Parathyroid adenoma (tissue), 2 donors: ENCODE measurements at regions not wholly inside any gene's neighbourhood (a gene's known extent, or its start where the extent isn't known, plus 50 kb on each side); places are given as distances from the start of the nearest gene placed in this dataset.

Experiments
- H2AFZ ChIP-seq: fragments of 300-600 bp; sonication (generic); one replicate; pipeline ENCODE4 v1.7.0; 2017; ENCODE audit warnings: antibody characterized with exemption, mild to moderate bottlenecking
- H3K27ac ChIP-seq: fragments of 300-600 bp; sonication (generic); one replicate; pipeline ENCODE4 v1.7.0; 2017
- H3K27me3 ChIP-seq: fragments of 300-600 bp; sonication (generic); one replicate; pipeline ENCODE4 v1.7.0; 2017; ENCODE audit warnings: low read length; ENCODE audit not compliant: control insufficient read depth, insufficient read depth
- H3K36me3 ChIP-seq: fragments of 300-600 bp; sonication (generic); one replicate; pipeline ENCODE4 v1.7.0; 2017; ENCODE audit warnings: low read length; ENCODE audit not compliant: control insufficient read depth, insufficient read depth
- H3K4me1 ChIP-seq: fragments of 300-600 bp; sonication (generic); one replicate; pipeline ENCODE4 v1.7.0; 2017; ENCODE audit warnings: control low read depth
- H3K4me2 ChIP-seq: fragments of 300-600 bp; sonication (generic); one replicate; pipeline ENCODE4 v1.7.0; 2017; ENCODE audit warnings: low read length
- H3K4me3 ChIP-seq: fragments of 300-600 bp; sonication (generic); one replicate; pipeline ENCODE4 v1.7.0; 2017; ENCODE audit warnings: low read depth, low read length
- H3K79me2 ChIP-seq: fragments of 300-600 bp; sonication (generic); one replicate; pipeline ENCODE4 v1.7.0; 2017; ENCODE audit warnings: control low read depth
- H3K9ac ChIP-seq: fragments of 300-600 bp; sonication (generic); one replicate; pipeline ENCODE4 v1.7.0; 2017; ENCODE audit warnings: mild to moderate bottlenecking
- H3K9me3 ChIP-seq: fragments of 300-600 bp; sonication (generic); one replicate; pipeline ENCODE4 v1.7.0; 2017; ENCODE audit warnings: low read length; ENCODE audit not compliant: control insufficient read depth
- CTCF ChIP-seq: fragments of 300-600 bp; sonication (generic); IDR thresholded peaks from one replicate; pipeline ENCODE4 v1.7.0; 2017; ENCODE audit warnings: antibody characterized with exemption, mild to moderate bottlenecking
- donor health status: primary hyperparathyroidism.

- Histone ChIP-seq H2AFZ (no peak overlapping the region), H3K36me3 (no peaks in the 10 kb centered on the region), H3K27me3 (no peaks in the 10 kb centered on the region), H3K9ac (no peak overlapping the region), H3K27ac (no peak overlapping the region), H3K79me2 (no peaks in the 10 kb centered on the region), H3K4me3 (no peak overlapping the region), H3K9me3 (no peaks in the 10 kb centered on the region), H3K4me1 (no peaks in the 10 kb centered on the region), H3K4me2 (no peak overlapping the region)
- no peak for TF ChIP-seq CTCF
These were observed 220.4 kb upstream of the MYOCD start for GRCh38 chr17:12445331-12445730.

GRCh38 chr17:12457493-12457892 lies 208.2 kb upstream of the MYOCD start:
- H3K27ac ChIP-seq: no peak overlapping the region
- no peaks in the 10 kb centered on the region for H3K9me3 ChIP-seq
- no peaks in the 10 kb centered on the region for H3K36me3 ChIP-seq
- H3K4me2 ChIP-seq: no peak overlapping the region
- H3K9ac ChIP-seq: no peak overlapping the region
- no peaks in the 10 kb centered on the region for H3K79me2 ChIP-seq
- H3K4me1 ChIP-seq: no peaks in the 10 kb centered on the region
- no peaks in the 10 kb centered on the region for H3K27me3 ChIP-seq
- H3K4me3 ChIP-seq: no peak overlapping the region
- no peak overlapping the region for H2AFZ ChIP-seq
- no peak for TF ChIP-seq CTCF

GRCh38 chr17:12459736-12460135 lies 206.0 kb upstream of the MYOCD start:
- no peak overlapping the region for H3K27ac ChIP-seq
- no peak overlapping the region for H2AFZ ChIP-seq

GRCh38 chr17:12463102-12463501 lies 202.6 kb upstream of the MYOCD start:
- Histone ChIP-seq H3K9me3 (no peaks in the 10 kb centered on the region), H3K79me2 (no peaks in the 10 kb centered on the region), H2AFZ (no peak overlapping the region), H3K4me1 (no peaks in the 10 kb centered on the region), H3K27ac (no peak overlapping the region), H3K27me3 (no peaks in the 10 kb centered on the region), H3K4me2 (no peak overlapping the region), H3K4me3 (no peak overlapping the region), H3K9ac (no peak overlapping the region), H3K36me3 (no peaks in the 10 kb centered on the region)
- no peak for TF ChIP-seq CTCF

More at GRCh38 chr17:12459736-12460135, 206.0 kb upstream of the MYOCD start:
- Histone ChIP-seq H3K4me2 (no peak overlapping the region), H3K9ac (no peak overlapping the region), H3K4me3 (no peak overlapping the region), H3K36me3 (no peaks in the 10 kb centered on the region), H3K9me3 (no peaks in the 10 kb centered on the region), H3K4me1 (no peaks in the 10 kb centered on the region), H3K79me2 (no peaks in the 10 kb centered on the region), H3K27me3 (no peaks in the 10 kb centered on the region)
- TF ChIP-seq CTCF: no peak

GRCh38 chr17:12472252-12473173 lies 193.2 kb upstream of the MYOCD start:
- H3K36me3 ChIP-seq: no peaks in the 10 kb centered on the region
- no peak overlapping the region for H3K27ac ChIP-seq
- no peaks in the 10 kb centered on the region for H3K27me3 ChIP-seq
- no peak overlapping the region for H2AFZ ChIP-seq
- TF ChIP-seq CTCF: no peak
- no peaks in the 10 kb centered on the region for H3K4me1 ChIP-seq
- no peak overlapping the region for H3K9ac ChIP-seq
- H3K4me2 ChIP-seq: no peak overlapping the region
- H3K9me3 ChIP-seq: no peaks in the 10 kb centered on the region
- H3K4me3 ChIP-seq: no peak overlapping the region
- H3K79me2 ChIP-seq: no peaks in the 10 kb centered on the region
